ENCODE measurements at regions not wholly inside any gene's neighbourhood (a gene's known extent, or its start where the extent isn't known, plus 50 kb on each side); places are given as distances from the start of the nearest gene placed in this dataset.

DNA sequence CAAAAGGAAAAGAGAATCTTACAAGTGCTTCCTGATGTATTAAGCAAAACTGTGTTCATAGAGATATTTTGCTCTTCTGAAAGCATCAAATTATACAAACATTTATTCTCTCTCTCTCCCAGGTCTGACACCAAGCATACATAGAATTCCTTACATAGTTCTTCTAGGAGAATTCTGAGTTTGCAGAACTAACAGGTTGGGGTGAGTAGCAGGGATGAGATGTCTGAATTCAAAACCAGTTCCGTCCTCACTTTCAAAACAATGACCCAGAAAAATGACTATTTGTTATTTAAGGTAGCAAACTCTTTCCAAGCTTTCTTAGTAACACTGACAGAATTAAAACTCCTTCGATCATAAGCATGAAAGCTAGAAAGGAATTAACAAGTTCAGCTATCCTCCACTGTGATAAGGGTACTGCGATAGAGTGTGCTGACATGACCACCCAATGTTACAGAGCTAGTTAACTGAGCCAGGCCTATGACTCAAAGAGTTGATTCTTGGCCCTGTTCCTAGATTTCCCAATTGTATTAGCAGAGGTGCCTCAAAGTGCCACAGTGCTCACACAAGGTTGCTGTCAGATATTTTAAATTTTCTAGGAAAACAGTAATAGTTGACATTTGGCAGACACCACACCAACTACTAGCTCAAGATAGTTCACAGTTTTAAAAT lies 85.8 kb upstream of the SETBP1 start:
- Mint-ChIP-seq H3K4me1 (peaks cover 7% of the 10 kb centered on the region), H3K9me3 (no peaks in the 10 kb centered on the region), H3K27ac (no peak overlapping the region), H3K4me3 (no peak overlapping the region), H3K27me3 (no peaks in the 10 kb centered on the region), H3K36me3 (no peaks in the 10 kb centered on the region)
- no peak for DNase-seq

DNA sequence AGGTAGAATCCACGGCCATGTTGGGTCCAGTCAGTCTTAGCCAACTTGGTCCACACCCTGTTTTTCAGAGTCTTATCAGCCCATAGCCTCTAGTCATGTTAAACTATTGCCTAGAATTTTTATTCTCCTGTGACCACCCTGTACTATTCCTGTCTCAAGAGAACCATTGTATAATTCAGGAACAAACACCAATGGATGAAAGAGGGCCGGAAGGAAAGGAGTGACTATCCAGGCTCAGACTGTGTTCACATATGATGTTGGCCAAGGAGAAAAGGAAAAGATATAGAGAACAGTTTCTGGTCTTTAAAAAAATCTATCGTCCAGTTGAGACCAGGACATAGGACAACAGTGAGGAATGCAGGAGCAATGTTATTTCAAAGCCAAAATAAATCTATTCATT lies 82.9 kb upstream of the SETBP1 start:
- Mint-ChIP-seq H3K4me1 (peaks cover 7% of the 10 kb centered on the region), H3K27ac (no peak overlapping the region), H3K27me3 (no peaks in the 10 kb centered on the region), H3K4me3 (no peak overlapping the region), H3K36me3 (no peaks in the 10 kb centered on the region), H3K9me3 (no peaks in the 10 kb centered on the region)
- no peak for DNase-seq

GRCh38 chr18:44598514-44598913 lies 82.2 kb upstream of the SETBP1 start:
- H3K36me3 Mint-ChIP-seq: no peaks in the 10 kb centered on the region
- H3K4me3 Mint-ChIP-seq: no peak overlapping the region
- H3K4me1 Mint-ChIP-seq: peaks cover 7% of the 10 kb centered on the region
- H3K9me3 Mint-ChIP-seq: no peaks in the 10 kb centered on the region
- DNase-seq: no peak
- H3K27ac Mint-ChIP-seq: no peak overlapping the region
- no peaks in the 10 kb centered on the region for H3K27me3 Mint-ChIP-seq

GRCh38 chr18:44599412-44599811 lies 81.3 kb upstream of the SETBP1 start:
- Mint-ChIP-seq H3K9me3 (no peaks in the 10 kb centered on the region), H3K36me3 (no peaks in the 10 kb centered on the region), H3K4me3 (no peak overlapping the region), H3K4me1 (peaks cover 7% of the 10 kb centered on the region), H3K27me3 (peaks cover 5% of the 10 kb centered on the region), H3K27ac (no peak overlapping the region)
- no peak for DNase-seq

- no peaks in the 10 kb centered on the region for H3K36me3 Mint-ChIP-seq
- peaks cover 6% of the 10 kb centered on the region for H3K27me3 Mint-ChIP-seq
- H3K4me1 Mint-ChIP-seq: peaks cover 7% of the 10 kb centered on the region
- no peaks in the 10 kb centered on the region for H3K9me3 Mint-ChIP-seq
- no peak for DNase-seq
- H3K4me3 Mint-ChIP-seq: no peak overlapping the region
- H3K27ac Mint-ChIP-seq: no peak overlapping the region
These were observed 79.2 kb upstream of the SETBP1 start for GRCh38 chr18:44601447-44601846.

GRCh38 chr18:44602380-44602779 lies 78.3 kb upstream of the SETBP1 start:
- Mint-ChIP-seq H3K36me3 (no peaks in the 10 kb centered on the region), H3K4me1 (peaks cover under 1% of the 10 kb centered on the region), H3K27ac (no peak overlapping the region), H3K4me3 (no peak overlapping the region), H3K27me3 (peaks cover 6% of the 10 kb centered on the region), H3K9me3 (no peaks in the 10 kb centered on the region)
- no peak for DNase-seq

DNA sequence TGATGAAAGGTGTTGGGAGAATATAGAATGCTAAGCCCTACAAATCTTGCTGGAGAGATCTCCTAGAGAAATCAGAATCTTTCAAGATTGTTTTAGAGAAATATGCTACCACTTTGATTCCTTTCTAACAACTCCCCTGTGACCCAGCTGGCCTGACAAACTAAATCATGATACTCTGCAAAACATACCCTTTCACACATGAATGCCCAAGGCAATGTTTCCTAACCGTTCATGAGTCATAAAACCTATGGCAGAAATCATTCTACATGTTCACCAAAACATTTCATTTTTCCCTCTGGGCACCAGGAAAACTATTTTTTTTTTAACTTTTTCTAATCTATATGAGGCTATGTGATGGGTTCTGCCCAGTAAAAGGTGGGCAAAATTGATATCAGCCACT lies 77.8 kb upstream of the SETBP1 start:
- no peak for DNase-seq
- Mint-ChIP-seq H3K9me3 (no peaks in the 10 kb centered on the region), H3K27ac (no peak overlapping the region), H3K4me1 (no peaks in the 10 kb centered on the region), H3K36me3 (no peaks in the 10 kb centered on the region), H3K4me3 (no peak overlapping the region), H3K27me3 (peaks cover 6% of the 10 kb centered on the region)

GRCh38 chr18:44609181-44609941 lies 71.3 kb upstream of the SETBP1 start:
- no peak overlapping the region for H3K27ac Mint-ChIP-seq

GRCh38 chr18:44620812-44621211 lies 59.9 kb upstream of the SETBP1 start:
- H3K27ac Mint-ChIP-seq: no peak overlapping the region
- H3K9me3 Mint-ChIP-seq: peaks cover 3% of the 10 kb centered on the region
- H3K4me3 Mint-ChIP-seq: no peak overlapping the region
- H3K27me3 Mint-ChIP-seq: no peaks in the 10 kb centered on the region
- DNase-seq: no peak
- no peaks in the 10 kb centered on the region for H3K36me3 Mint-ChIP-seq
- peaks cover 2% of the 10 kb centered on the region for H3K4me1 Mint-ChIP-seq

More at GRCh38 chr18:44609181-44609941, 71.3 kb upstream of the SETBP1 start:
- no peaks in the 10 kb centered on the region for H3K36me3 Mint-ChIP-seq
- no peak overlapping the region for H3K4me3 Mint-ChIP-seq
- H3K9me3 Mint-ChIP-seq: no peaks in the 10 kb centered on the region
- H3K4me1 Mint-ChIP-seq: no peaks in the 10 kb centered on the region
- DNase-seq: no peak
- peaks cover under 1% of the 10 kb centered on the region for H3K27me3 Mint-ChIP-seq

DNA sequence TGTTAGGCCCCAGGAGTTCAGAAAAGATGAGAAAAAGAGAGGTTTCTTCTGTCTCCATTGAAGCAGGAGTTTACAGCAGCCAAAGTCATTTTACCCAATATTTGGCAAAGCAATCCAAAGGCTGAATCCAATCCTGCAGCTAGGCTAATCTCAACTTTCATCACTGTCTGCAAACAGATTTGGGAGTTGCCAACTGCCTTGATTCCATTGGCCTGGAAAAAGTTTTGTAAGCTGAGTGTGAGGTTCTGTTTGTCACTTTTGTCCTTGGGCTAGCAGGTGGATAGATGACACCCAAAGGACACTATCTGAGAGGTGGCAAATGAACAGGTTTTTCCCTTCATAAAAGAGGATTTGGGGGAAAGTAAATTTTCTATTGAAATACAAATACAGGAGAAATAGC lies 56.6 kb upstream of the SETBP1 start:
- H3K4me1 Mint-ChIP-seq: peaks cover 2% of the 10 kb centered on the region
- DNase-seq: no peak
- H3K36me3 Mint-ChIP-seq: no peaks in the 10 kb centered on the region
- H3K4me3 Mint-ChIP-seq: no peak overlapping the region
- H3K27ac Mint-ChIP-seq: no peak overlapping the region
- no peaks in the 10 kb centered on the region for H3K27me3 Mint-ChIP-seq
- H3K9me3 Mint-ChIP-seq: no peaks in the 10 kb centered on the region

GRCh38 chr18:44625386-44625785 lies 55.3 kb upstream of the SETBP1 start:
- Mint-ChIP-seq H3K27ac (no peak overlapping the region), H3K27me3 (no peaks in the 10 kb centered on the region), H3K36me3 (no peaks in the 10 kb centered on the region)

GRCh38 chr18:44626236-44626635 lies 54.5 kb upstream of the SETBP1 start:
- Mint-ChIP-seq H3K27me3 (peaks cover 4% of the 10 kb centered on the region), H3K27ac (no peak overlapping the region), H3K9me3 (peaks cover 1% of the 10 kb centered on the region), H3K36me3 (no peaks in the 10 kb centered on the region), H3K4me1 (peaks cover 5% of the 10 kb centered on the region), H3K4me3 (no peak overlapping the region)
- DNase-seq: no peak

More at GRCh38 chr18:44625386-44625785, 55.3 kb upstream of the SETBP1 start:
- Mint-ChIP-seq H3K4me1 (peaks cover 4% of the 10 kb centered on the region), H3K9me3 (no peaks in the 10 kb centered on the region), H3K4me3 (no peak overlapping the region)
- no peak for DNase-seq

DNA sequence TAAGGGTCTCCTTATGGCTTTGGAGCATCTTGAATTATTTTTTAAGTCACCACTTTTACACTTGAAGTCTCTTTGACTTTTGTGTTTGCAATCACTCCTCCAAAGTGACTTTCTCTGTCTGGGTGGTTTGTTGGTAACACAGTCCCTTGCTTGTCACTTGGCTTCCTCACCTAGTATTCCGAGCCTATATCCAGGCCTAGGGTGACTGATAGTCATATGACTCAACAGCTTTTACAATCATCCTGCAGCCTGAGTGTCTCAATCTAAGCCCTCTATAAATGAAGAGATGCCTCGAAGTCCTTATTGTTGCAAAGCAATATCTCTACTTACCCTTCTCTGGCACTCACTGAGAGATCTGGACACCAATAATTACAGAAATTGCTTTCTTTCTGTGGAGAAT lies 53.9 kb upstream of the SETBP1 start:
- no peak overlapping the region for H3K4me3 Mint-ChIP-seq
- no peak for DNase-seq
- H3K36me3 Mint-ChIP-seq: no peaks in the 10 kb centered on the region
- no peak overlapping the region for H3K27ac Mint-ChIP-seq
- peaks cover 5% of the 10 kb centered on the region for H3K4me1 Mint-ChIP-seq
- H3K9me3 Mint-ChIP-seq: peaks cover 1% of the 10 kb centered on the region
- H3K27me3 Mint-ChIP-seq: peaks cover 4% of the 10 kb centered on the region

GRCh38 chr18:44627280-44627679 lies 53.4 kb upstream of the SETBP1 start:
- Mint-ChIP-seq H3K27me3 (peaks cover 4% of the 10 kb centered on the region), H3K4me3 (no peak overlapping the region), H3K4me1 (peaks cover 5% of the 10 kb centered on the region), H3K9me3 (peaks cover 1% of the 10 kb centered on the region), H3K27ac (no peak overlapping the region), H3K36me3 (no peaks in the 10 kb centered on the region)
- DNase-seq: no peak

DNA sequence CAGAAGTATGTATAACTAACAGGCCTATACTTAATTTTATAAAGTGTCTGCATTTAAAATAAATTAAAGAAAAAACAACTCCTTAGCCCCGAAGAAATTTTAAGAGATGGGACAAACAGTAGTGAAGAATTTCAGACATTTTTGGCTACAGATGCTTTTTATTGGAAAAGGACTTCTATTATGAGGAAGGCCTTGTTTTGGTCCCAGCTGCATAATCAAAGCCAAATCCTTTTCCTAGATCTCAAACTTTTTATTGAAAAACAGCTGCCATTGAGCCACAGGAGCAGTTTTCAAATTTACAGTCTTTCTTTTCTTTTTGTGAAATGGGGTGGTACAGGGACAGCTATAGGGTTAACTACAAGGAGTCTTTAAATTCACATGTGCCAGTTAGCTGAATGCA lies 51.3 kb upstream of the SETBP1 start:
- H3K27ac Mint-ChIP-seq: no peak overlapping the region
- peaks cover 4% of the 10 kb centered on the region for H3K27me3 Mint-ChIP-seq
- H3K4me3 Mint-ChIP-seq: no peak overlapping the region
- peaks cover 5% of the 10 kb centered on the region for H3K4me1 Mint-ChIP-seq
- H3K36me3 Mint-ChIP-seq: no peaks in the 10 kb centered on the region
- H3K9me3 Mint-ChIP-seq: peaks cover 1% of the 10 kb centered on the region
- no peak for DNase-seq

DNA sequence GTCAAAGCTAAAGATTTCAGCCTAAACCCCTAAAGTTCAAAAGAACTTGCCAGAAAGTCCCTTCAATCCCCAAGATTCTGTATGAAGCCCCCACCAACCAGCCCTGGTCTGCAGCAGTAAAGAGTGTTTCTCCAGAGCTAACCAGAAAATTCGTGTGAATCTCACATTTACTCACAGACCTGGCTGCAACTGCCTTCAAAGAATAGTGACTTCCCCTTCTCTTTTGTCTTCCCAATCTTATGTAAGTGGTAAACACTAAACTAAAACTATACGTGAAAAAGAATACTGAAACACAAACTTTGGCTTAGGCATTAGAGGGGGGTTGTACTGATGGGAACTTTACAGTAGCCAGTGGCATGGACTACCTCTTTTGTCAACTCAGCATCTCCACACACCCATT lies 50.6 kb upstream of the SETBP1 start:
- H3K4me1 Mint-ChIP-seq: peaks cover 5% of the 10 kb centered on the region
- H3K9me3 Mint-ChIP-seq: peaks cover 1% of the 10 kb centered on the region
- H3K4me3 Mint-ChIP-seq: no peak overlapping the region
- peaks cover 4% of the 10 kb centered on the region for H3K27me3 Mint-ChIP-seq
- no peaks in the 10 kb centered on the region for H3K36me3 Mint-ChIP-seq
- H3K27ac Mint-ChIP-seq: no peak overlapping the region
- DNase-seq: no peak
